HG03196 (cell line): ENCODE measurements at regions not wholly inside any gene's neighbourhood (a gene's known extent, or its start where the extent isn't known, plus 50 kb on each side); places are given as distances from the start of the nearest gene placed in this dataset.
A peak's percentile ranks its signal among the peaks of the same experiment; 100 is the strongest.

Experiments used
- ATAC-seq: cut with Tn5 transposase; IDR thresholded peaks from one replicate; pipeline ENCODE4 v1.9.1; 2021; ENCODE audit not compliant: unreplicated experiment

- no peak for ATAC-seq
These were observed 61.7 kb upstream of the PSD2 start for GRCh38 chr5:139733698-139734538.

- no peak for ATAC-seq
These were observed 61.1 kb upstream of the PSD2 start for GRCh38 chr5:139734539-139734916.

- no peak for ATAC-seq
These were observed 57.1 kb upstream of the PSD2 start for GRCh38 chr5:139738193-139739149.

GRCh38 chr5:139739150-139739974, 56.2 kb upstream of the PSD2 start:
- no peak for ATAC-seq

- no peak for ATAC-seq
These were observed 55.2 kb upstream of the PSD2 start for GRCh38 chr5:139740138-139740991.

GRCh38 chr5:139740992-139741672, 54.5 kb upstream of the PSD2 start:
- ATAC-seq = no peak

GRCh38 chr5:139741823-139742172, 53.8 kb upstream of the PSD2 start:
- no peak for ATAC-seq

- no peak for ATAC-seq
These were observed 53.3 kb upstream of the PSD2 start for GRCh38 chr5:139742173-139742903.

GRCh38 chr5:139743001-139743771, 52.4 kb upstream of the PSD2 start:
- no peak for ATAC-seq

GRCh38 chr5:139743804-139744203, 51.8 kb upstream of the PSD2 start:
- no peak for ATAC-seq

GRCh38 chr5:139744471-139745131, 51.0 kb upstream of the PSD2 start:
- ATAC-seq = no peak

- ATAC-seq = no peak
These were observed 50.3 kb upstream of the PSD2 start for GRCh38 chr5:139745132-139745799.

- ATAC-seq = peak; percentile 22
These were observed 49.6 kb upstream of the PSD2 start for GRCh38 chr5:139745800-139746690.
